Lung (tissue), 11 donors: ENCODE measurements at regions not wholly inside any gene's neighbourhood (a gene's known extent, or its start where the extent isn't known, plus 50 kb on each side); places are given as distances from the start of the nearest gene placed in this dataset.

Experiments
- ATAC-seq: fragments of 200-7000 bp; cut with Tn5 transposase; one replicate; pipeline ENCODE4 v1.9.1; 2020; ENCODE audit warnings: moderate number of reproducible peaks; ENCODE audit not compliant: insufficient read depth, low FRiP score
- DNase-seq, 3 donors: peaks; one replicate each; pipeline ENCODE4 v3.0.0-alpha.2; 2013 to 2017
- H3K27ac ChIP-seq, 2 donors: one replicate each; pipeline ENCODE4 v1.5.1; 2013; ENCODE audit warnings: mild to moderate bottlenecking in 2 of 2, moderate library complexity in 2 of 2, control low read depth in 1 of 2, inconsistent platforms in 1 of 2, low read depth in 1 of 2, low read length in 1 of 2
- H3K27me3 ChIP-seq, 3 donors: one replicate each; pipeline ENCODE4 v1.5.1; 2013; ENCODE audit warnings: low read length in 2 of 3; ENCODE audit not compliant: control insufficient read depth in 3 of 3, insufficient read depth in 3 of 3
- H3K36me3 ChIP-seq, 4 donors: one replicate each; pipeline ENCODE4 v1.5.1; 2013; ENCODE audit warnings: low read length in 4 of 4, mild to moderate bottlenecking in 1 of 4, moderate library complexity in 1 of 4; ENCODE audit not compliant: control insufficient read depth in 4 of 4, insufficient read depth in 4 of 4
- H3K4me1 ChIP-seq, 5 donors: one replicate each; pipeline ENCODE4 v1.5.1; 2013; ENCODE audit warnings: low read length in 5 of 5, mild to moderate bottlenecking in 2 of 5, moderate library complexity in 1 of 5; ENCODE audit not compliant: control insufficient read depth in 5 of 5, insufficient read depth in 5 of 5
- H3K4me3 ChIP-seq: one replicate; pipeline ENCODE4 v1.5.1; 2013; ENCODE audit warnings: mild to moderate bottlenecking, control low read depth, moderate library complexity
- H3K9ac ChIP-seq, 2 donors: one replicate each; pipeline ENCODE4 v1.5.1; 2013; ENCODE audit warnings: low read length in 2 of 2, control low read depth in 1 of 2; ENCODE audit not compliant: insufficient read depth in 1 of 2
- H3K9me3 ChIP-seq, 4 donors: one replicate each; pipeline ENCODE4 v1.5.1; 2013; ENCODE audit warnings: low read length in 3 of 4, mild to moderate bottlenecking in 1 of 4, moderate library complexity in 1 of 4; ENCODE audit not compliant: control insufficient read depth in 4 of 4, insufficient read depth in 3 of 4
- WGBS, 2 donors: extraction: QIAGEN DNeasy Blood & Tissue Kit; methylation state at CpG; one replicate each; pipeline ENCODE4 v1.1.7; 2013; 5-methylcytosine and 5-hydroxymethylcytosine counted together
- TF ChIP-seq, protein P1 (sequence below): IDR thresholded peaks from 2 replicates; pipeline ENCODE4 v1.5.1; 2012; ENCODE audit warnings: mild to moderate bottlenecking; ENCODE audit errors: control extremely low read depth, extremely low read depth
- donor health status: control.
- donor health status: control.
- donor health status: Bipolar disorder and iron deficiency.
- donor health status: healthy.
- donor health status: DM: yes; HTN: yes; CAD: no.

DNA sequence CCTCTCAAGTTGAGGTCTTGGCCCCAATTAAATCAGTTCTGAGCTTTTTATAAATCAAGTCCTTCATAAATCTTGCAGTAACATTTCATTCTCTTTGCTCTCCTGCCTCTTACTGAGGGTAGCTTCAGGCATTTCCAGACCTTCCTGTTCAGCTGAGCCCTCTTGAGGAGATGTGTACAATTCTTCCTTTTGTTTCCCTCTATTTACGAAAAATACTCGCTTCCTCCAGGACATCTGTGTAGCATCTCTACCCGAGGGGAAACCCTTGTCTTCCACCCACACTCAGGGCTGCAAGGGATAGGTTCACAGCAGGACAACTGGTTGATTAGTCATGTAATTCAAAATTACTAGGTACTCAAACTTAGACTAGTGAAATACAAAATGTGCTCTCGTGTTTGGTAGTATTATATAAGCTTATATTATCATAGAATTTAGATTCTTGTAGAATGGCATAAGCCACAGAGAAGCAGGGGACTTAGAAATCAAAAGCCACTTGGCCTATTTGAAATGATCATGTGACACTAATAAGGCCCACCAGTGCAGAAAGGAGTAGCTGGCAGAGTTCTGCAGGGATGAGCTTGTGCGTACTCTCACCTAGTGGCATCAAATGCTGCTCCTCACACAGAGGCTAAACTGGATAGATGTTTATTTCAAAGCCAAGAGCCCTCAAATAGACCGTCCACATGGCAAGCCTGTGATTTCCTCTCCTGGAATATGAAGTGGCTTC lies 126.7 kb downstream of the GDAP2 start:
- H3K4me1 ChIP-seq, result no peaks in the 10 kb centered on the region
- DNase-seq (no peak), ATAC-seq (no peak)
- H3K9ac ChIP-seq, result no peak overlapping the region
- peaks cover 0 to 4% (median 0%) of the 10 kb centered on the region in 3 donors for H3K27me3 ChIP-seq
- no peak overlapping the region for H3K4me3 ChIP-seq
- TF ChIP-seq, protein P1, sequence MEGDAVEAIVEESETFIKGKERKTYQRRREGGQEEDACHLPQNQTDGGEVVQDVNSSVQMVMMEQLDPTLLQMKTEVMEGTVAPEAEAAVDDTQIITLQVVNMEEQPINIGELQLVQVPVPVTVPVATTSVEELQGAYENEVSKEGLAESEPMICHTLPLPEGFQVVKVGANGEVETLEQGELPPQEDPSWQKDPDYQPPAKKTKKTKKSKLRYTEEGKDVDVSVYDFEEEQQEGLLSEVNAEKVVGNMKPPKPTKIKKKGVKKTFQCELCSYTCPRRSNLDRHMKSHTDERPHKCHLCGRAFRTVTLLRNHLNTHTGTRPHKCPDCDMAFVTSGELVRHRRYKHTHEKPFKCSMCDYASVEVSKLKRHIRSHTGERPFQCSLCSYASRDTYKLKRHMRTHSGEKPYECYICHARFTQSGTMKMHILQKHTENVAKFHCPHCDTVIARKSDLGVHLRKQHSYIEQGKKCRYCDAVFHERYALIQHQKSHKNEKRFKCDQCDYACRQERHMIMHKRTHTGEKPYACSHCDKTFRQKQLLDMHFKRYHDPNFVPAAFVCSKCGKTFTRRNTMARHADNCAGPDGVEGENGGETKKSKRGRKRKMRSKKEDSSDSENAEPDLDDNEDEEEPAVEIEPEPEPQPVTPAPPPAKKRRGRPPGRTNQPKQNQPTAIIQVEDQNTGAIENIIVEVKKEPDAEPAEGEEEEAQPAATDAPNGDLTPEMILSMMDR, result no peak
- H3K36me3 ChIP-seq, result no peaks in the 10 kb centered on the region
- no peaks in the 10 kb centered on the region for H3K9me3 ChIP-seq
- H3K27ac ChIP-seq, result no peak overlapping the region
- 71 to 75% methylated on average over 6 of the region's 6 CpGs for WGBS, 2 donors

DNA sequence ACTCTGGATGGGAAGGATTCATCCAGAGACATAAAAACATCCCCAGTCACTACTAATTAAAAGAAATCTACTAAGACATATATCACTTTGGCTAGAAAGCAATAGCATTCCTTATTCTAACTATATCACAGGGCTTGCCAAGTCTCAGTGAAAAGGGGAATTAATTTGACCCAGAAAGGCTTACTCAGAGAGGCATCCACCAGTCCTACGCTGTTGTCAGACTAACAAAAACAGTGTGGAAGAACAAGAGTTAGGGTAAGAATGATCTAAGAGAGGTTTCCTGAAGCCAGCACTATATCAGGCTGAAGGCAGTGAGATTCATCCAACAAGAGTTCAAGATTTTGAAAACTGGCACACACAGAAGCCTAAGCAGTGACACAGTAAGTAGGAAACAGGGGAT lies 126.1 kb downstream of the GDAP2 start:
- no peak for ATAC-seq

DNA sequence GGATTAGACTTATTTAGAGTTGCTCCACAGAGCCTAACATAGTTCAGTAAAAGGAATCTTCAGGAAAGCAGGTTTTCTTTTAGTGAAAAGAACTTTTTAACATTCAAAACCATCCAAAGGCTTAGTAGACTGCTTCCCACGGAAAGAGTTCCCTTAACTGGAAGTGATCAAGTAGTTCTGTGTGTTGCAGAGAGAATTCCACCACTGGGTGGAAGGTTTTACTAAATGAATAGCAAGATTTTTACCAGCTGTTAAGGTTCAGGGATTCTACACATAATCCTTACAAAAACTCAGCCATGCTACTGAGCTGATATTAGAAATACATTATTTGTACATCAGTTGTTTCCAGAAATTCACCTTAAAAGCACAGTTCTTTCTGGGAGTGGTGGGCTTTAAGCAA lies 119.7 kb downstream of the GDAP2 start:
- WGBS, 2 donors, result 73 to 78% methylated on average over 1 of the region's 1 CpG
- ATAC-seq (no peak), DNase-seq (peak in 2 of 3 donors; percentile 22 to 27)
- H3K4me3 ChIP-seq, result no peak overlapping the region
- H3K27ac ChIP-seq, result no peak overlapping the region
- H3K9me3 ChIP-seq, result no peaks in the 10 kb centered on the region
- peaks cover 0 to 10% (median 2%) of the 10 kb centered on the region in 5 donors for H3K4me1 ChIP-seq
- H3K36me3 ChIP-seq, result no peaks in the 10 kb centered on the region
- H3K27me3 ChIP-seq, result peaks cover 0 to 4% (median 0%) of the 10 kb centered on the region in 3 donors
- H3K9ac ChIP-seq, result no peak overlapping the region
- TF ChIP-seq, protein P1, result no peak

More for the DNA sequence above, 126.1 kb downstream of the GDAP2 start:
- no peaks in the 10 kb centered on the region for H3K36me3 ChIP-seq
- H3K9ac ChIP-seq, result no peak overlapping the region
- DNase-seq, result no peak
- no peaks in the 10 kb centered on the region for H3K9me3 ChIP-seq
- TF ChIP-seq, protein P1, result no peak
- H3K27ac ChIP-seq, result no peak overlapping the region
- no peaks in the 10 kb centered on the region for H3K4me1 ChIP-seq
- peaks cover 0 to 4% (median 0%) of the 10 kb centered on the region in 3 donors for H3K27me3 ChIP-seq
- H3K4me3 ChIP-seq, result no peak overlapping the region
- 83 to 89% methylated on average over 1 of the region's 1 CpG for WGBS, 2 donors
